H54 (cell line): ENCODE measurements at regions not wholly inside any gene's neighbourhood (a gene's known extent, or its start where the extent isn't known, plus 50 kb on each side); places are given as distances from the start of the nearest gene placed in this dataset.

Experiments
- DNase-seq: peaks from one replicate; pipeline ENCODE4 v3.0.0; 2011; ENCODE audit warnings: low spot score, mixed read lengths; ENCODE audit not compliant: insufficient read length
- FAIRE-seq: peaks from 3 replicates; lab custom pipeline; 2011; peaks lifted over from hg19 to GRCh38; lab: Jason Lieb, UNC
- POLR2A ChIP-seq: IDR thresholded peaks from 2 replicates; pipeline ENCODE4 v1.6.1; 2011; ENCODE audit warnings: low read depth, mild to moderate bottlenecking, low read length

DNA sequence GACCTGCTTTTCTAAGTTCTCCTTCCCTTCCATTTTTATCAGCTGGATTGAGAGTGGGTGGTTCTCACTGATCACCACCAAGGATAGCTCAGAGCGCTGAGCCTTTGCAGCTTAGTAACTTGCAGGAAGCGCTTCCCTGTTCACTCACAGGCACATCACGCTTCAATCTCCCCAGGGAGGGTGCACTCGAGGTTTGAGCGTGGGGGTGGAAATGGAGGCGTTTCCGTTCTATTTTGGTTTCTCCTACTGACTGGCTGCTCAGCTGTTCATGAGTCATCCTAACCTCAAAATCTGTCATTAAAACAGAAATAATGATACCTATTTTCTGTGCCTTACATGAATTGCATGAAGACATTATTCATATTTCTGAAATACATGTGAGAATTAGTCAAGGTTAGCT lies 292.1 kb downstream of the SPRY2 start:
- FAIRE-seq, result peak; percentile 99

DNA sequence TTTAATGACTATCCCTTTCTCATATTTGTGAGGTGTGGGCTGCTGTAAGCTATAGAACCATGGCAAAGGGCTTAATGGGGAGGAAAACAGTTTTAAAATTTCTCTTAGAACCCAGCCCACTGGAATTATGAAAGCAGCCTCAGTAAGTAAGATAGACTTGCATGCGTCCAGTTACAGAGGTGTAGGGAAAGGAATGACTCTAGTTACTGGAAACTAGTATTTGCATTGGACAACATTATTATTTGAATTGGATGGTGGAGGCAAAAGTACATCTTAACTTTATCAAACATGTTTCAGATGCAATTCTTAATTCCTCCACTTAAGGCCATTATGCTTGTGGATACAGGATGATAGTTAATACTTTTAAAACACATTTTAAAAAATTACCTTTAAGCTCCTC lies 292.9 kb downstream of the SPRY2 start:
- TF ChIP-seq POLR2A, result no peak
- no peak for DNase-seq
- FAIRE-seq, result peak; percentile 48

More for the DNA sequence above, 292.1 kb downstream of the SPRY2 start:
- TF ChIP-seq POLR2A, result no peak
- peak; percentile 43 for DNase-seq

DNA sequence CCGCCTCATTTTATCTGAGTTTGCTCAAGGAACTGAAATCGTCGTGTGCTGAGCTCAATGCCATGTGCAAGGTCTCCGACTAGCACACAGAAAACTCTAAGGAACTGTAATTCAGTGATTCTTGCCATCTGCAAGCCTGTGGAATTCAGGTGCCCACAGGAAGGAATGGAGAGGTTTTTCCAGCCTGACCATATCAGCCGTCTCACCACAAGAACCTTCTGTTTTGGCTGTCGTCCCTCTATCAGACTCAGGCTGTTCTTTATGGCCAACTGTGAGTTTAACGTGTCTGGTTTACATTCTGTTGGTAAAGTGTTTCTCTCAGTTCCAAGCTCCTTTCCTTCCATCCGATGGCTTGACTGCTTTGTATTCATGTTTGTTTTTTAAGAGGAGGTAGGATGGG lies 293.5 kb downstream of the SPRY2 start:
- no peak for DNase-seq
- peak; percentile 78 for FAIRE-seq

DNA sequence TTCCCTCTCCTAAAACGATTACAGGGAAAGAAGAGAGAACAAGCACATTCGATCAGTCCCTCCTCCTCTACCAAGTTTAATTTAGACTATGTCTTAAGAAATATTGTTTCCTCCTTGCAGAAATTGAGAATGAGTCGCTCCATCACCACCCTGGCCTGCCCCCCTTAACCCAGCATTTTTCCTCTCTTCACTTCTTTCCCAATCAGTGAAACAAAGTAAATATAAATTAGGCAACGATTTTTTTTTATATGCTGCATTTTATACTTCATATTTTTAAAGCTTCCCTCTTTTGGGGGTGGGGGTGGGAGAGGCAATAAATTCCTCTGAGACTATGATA lies 300.0 kb downstream of the SPRY2 start:
- no peak for FAIRE-seq
- DNase-seq, result no peak
- no peak for TF ChIP-seq POLR2A

More for the DNA sequence above, 293.5 kb downstream of the SPRY2 start:
- no peak for TF ChIP-seq POLR2A

DNA sequence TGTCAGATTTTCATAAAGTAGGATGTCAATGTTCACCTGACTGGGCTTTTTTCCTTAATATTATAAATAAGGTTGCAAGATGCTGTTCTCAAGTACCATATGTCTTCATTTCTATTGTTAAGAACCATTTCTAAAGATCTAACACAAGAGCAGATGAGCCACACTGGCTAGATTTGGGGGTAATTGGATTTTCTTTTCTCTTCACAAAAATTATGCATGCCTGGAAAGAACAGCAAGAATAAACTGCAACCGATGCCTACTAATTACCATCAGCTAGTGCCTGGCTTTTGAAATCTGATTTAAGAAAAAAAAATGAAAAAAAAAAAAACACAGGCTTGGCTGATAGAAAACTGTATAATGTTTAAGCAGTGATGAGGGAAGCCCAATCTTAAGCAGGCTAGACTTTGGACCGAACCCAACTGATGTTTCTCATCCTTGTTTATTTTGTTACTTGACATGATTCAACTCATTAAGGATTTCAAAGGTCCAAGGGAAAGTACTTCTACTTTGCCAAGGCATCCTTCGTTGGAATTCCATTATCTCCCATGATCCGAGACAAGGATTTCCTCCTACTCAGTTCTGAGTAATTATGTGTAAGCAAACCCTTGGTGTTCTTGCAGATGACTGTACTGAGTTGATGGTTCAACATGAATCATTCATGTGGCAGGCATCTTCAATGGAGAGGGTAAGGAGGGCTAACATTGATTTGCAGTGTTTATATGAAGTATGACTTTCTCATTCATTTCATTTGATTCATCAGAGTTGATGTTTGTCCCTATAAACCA lies 300.5 kb downstream of the SPRY2 start:
- no peak for TF ChIP-seq POLR2A
- DNase-seq (peak; percentile 17), FAIRE-seq (peak; percentile 100)

DNA sequence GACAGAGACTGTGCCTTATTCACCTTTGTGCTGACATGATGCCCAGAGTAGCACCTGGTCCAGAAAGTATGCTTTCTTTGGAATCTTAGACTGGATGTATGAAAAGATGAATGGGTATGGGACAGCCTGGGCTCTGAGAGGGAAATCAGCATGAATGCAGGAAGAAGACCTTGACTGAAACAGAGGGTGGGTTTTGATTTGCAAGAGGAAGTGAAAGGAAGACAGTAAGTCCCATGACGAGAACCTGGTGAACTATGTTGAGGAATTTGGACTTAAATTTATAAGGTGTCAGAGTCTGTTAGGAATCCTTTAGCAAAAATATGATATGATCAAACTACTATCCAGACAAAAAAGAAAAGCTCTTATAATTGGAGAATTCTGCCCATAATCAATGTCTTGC lies 301.9 kb downstream of the SPRY2 start:
- FAIRE-seq, result no peak
- TF ChIP-seq POLR2A, result no peak
- DNase-seq, result no peak

DNA sequence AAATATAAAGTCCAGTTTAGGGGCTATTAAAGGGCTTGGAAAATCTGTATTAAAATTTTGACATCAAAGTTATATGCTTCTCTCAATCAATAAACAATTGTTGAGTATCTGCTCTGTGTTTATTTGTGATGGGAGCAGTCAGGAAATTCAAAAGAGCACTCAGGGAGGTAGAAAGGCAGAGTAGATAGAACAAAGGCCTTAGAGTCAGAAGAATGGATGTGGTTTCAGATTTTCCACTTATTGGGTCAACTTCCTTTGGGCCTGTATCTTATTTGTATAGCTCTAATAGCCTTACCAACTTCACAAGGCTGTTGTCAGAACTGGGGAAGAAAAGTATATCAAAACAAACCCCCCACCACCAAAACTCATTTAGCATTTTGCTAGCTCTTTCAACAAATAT lies 302.6 kb downstream of the SPRY2 start:
- TF ChIP-seq POLR2A, result no peak

DNA sequence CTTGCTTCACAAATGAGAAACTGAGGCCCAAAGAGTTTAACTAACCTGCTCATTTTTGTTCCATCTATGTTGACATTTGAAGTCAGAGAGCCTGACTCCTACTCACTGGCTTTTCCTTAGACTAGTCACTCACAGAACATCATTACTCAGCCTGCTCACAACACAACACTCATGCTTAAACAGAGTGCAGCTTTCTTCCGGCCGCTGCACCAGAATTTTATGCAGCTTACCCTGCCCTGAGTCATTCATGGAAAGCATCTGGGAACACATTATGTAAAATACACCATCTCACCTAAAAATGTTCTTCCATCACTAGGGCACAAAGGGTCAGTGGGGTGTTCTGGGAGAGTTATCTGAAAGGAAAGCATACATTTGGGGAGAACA lies 303.4 kb downstream of the SPRY2 start:
- TF ChIP-seq POLR2A, result no peak
- peak; percentile 25 for DNase-seq
- peak; percentile 100 for FAIRE-seq

More for the DNA sequence above, 302.6 kb downstream of the SPRY2 start:
- DNase-seq, result no peak
- peak; percentile 38 for FAIRE-seq

DNA sequence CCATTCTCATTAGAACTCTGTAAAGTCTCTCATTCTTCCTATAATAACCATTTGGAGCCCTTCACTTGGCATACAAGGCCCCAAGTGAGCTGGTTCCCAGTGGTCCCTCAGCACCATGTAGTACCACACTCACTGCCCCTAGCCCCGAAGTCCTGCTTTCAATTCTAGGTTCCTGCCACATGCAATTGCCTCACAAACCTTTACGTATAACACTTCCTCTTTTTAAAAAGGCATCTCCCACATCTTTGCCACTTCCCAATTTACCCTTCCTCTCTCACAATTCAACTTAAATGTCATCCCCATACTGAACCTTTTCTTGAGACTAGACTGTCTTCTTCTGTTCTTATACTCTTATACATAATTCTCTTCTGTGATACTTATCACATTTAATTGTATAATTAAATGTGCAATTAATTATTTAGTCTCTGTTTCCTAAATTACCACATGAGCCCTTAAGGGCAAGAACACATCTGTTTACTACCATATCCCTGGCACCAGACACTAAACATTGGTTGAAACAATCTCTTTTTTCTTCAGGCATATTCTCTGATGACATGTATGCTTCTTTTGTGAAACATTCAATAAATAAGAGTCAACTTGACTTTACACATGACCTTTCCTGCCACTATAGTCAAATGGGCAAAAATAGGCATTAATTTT lies 304.0 kb downstream of the SPRY2 start:
- FAIRE-seq, result no peak
- no peak for TF ChIP-seq POLR2A
- no peak for DNase-seq

DNA sequence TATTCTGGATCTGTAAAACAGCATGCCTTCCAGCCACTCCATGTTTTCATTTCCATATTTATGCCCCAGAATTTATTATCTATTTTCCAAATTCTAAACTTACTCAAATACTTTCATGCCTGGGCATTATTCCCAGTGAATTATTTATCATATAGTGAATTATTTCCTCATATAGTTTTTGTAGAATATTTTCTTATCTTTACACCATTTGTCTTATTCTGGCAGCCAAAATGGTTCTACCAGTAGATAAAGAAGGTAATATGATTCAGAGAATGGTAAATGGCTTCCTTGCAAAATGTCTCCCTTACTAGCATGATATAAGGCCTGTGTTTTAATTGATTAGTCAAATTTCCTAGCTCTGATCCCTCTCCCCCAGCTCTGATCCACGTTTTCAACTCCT lies 305.8 kb downstream of the SPRY2 start:
- FAIRE-seq (no peak), DNase-seq (no peak)
- no peak for TF ChIP-seq POLR2A

DNA sequence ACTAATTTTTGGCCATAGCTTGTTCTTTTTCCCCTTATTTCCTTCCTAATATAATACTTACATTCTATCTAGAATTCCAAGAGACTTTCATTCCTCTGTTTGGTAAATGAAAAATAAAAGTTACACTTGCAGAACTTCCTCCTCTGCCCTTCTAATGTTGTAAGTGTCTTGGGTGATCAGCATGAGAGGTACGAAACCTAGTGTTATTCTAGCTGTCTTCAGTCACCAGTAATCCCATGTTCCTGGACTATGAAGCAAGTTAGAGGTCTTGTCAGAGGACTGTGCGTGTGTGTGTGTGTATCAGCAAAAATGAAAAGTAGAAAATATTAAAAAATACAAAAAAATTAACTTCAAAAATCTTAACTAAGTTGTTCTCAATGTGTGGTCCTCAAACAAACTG lies 307.0 kb downstream of the SPRY2 start:
- TF ChIP-seq POLR2A, result no peak
- DNase-seq (no peak), FAIRE-seq (no peak)

DNA sequence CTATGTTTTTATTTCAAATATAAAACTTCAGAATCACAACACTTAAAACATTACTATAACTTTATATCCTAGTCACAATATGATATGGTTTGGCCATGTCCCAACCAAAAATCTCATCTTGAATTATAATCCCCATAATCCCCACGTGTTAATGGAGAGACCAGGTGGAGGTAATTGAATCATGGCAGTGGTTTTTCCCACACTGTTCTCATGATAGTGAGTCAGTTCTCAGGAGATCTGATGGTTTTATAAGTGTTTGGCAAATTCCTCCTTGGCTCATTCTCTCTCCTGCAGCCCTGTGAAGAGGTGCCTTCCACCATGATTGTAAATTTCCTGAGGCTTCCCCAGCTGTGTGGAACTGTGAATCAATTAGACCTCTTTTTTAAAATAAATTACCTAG lies 307.6 kb downstream of the SPRY2 start:
- no peak for FAIRE-seq
- DNase-seq, result no peak
- TF ChIP-seq POLR2A, result no peak

DNA sequence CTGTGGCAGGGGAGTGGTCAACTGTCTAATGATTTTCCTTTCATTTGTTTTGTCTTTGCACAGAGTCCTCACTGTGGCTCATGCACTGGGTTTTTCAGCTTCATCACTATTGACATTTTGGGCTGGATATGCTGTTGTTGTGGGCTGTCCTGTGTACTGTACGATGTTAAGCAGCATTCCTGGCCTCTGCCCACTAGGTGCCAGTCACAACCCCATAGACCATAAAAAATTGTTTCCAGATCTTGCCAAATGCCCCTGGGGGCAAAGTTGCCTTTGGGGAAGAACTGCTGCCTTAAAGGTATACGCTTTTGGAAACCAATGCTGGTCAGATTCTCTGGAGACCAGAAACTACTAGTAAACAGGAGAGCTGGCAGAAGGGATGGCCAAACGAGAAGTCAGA lies 310.4 kb downstream of the SPRY2 start:
- DNase-seq (no peak), FAIRE-seq (peak; percentile 94)

DNA sequence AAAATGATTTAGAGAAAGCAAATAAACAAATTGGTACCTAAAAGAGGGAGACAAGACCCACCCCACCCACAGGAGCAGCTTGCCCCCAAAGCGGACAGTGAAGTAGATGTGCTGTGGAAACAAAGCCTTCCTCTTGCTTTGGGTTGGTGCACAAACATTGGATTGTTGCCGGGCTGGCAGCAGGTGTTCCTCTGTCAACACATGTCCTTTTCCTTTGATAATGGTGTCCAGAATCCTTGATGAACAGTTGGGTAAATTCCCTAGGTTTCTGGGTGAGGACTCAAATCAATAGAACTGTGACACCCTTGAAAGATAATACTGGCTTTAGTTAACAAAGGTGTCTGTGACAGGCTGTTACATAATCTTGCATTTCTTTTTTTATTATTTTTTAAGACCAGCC lies 311.8 kb downstream of the SPRY2 start:
- no peak for DNase-seq
- TF ChIP-seq POLR2A, result no peak
- FAIRE-seq, result no peak

More for the DNA sequence above, 310.4 kb downstream of the SPRY2 start:
- TF ChIP-seq POLR2A, result no peak

DNA sequence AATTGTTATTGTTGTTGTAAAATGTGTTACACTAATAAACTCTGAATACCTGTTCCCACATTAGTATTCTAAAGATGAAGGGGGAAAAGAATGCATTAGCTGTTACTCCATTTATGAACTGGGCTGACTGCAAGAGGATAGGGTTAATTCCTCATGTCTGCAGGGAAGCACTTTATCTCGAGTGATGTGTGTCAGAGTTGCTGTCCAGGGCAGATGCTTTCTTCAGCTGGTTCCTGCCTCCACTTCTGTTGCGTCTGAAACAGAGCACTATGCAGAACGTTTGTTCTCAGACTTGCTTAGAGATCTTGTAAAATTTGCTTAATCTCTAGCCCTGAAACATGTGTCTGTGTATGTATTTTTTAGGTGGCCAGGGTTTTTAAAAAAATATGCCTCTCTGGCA lies 318.8 kb downstream of the SPRY2 start:
- FAIRE-seq, result no peak
- DNase-seq, result no peak
- TF ChIP-seq POLR2A, result no peak
